Fibroblast of pulmonary artery (primary cell): ENCODE measurements at regions not wholly inside any gene's neighbourhood (a gene's known extent, or its start where the extent isn't known, plus 50 kb on each side); places are given as distances from the start of the nearest gene placed in this dataset.
A peak's percentile ranks its signal among the peaks of the same experiment; 100 is the strongest.

Experiments used
- DNase-seq: peaks from one replicate; pipeline ENCODE4 v3.0.0-alpha.2; 2010; ENCODE audit warnings: low read depth
- H3K4me3 ChIP-seq: replicated peaks from 2 replicates; pipeline ENCODE4 v1.5.1; 2011; ENCODE audit warnings: low read depth, mild to moderate bottlenecking, control low read depth, low read length, moderate library complexity
- TF ChIP-seq, protein P1 (sequence below): IDR thresholded peaks from 2 replicates; pipeline ENCODE4 v1.5.1; 2011; ENCODE audit warnings: mild to moderate bottlenecking, control low read depth, low read length, inconsistent platforms; ENCODE audit errors: missing control alignments

DNA sequence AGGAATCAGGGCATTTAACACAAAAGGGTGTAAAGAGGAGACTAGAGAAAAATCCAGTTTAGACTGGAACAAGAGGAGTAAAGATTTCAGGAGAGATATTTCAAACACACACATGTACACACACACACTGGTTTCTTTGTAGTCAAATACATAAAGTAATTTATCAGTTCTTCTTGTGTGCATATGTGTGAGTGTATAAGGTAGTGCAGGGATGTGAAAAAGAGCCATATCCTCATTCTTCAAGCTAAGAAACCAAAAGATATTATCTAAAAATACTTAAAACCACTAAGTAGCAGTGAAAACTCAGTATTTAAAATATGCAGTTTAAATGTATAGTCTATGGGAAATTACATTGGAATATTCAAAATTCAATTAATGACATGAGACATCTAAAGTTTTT is 52.5 kb upstream of the CARD18 start:
- TF ChIP-seq, protein P1, sequence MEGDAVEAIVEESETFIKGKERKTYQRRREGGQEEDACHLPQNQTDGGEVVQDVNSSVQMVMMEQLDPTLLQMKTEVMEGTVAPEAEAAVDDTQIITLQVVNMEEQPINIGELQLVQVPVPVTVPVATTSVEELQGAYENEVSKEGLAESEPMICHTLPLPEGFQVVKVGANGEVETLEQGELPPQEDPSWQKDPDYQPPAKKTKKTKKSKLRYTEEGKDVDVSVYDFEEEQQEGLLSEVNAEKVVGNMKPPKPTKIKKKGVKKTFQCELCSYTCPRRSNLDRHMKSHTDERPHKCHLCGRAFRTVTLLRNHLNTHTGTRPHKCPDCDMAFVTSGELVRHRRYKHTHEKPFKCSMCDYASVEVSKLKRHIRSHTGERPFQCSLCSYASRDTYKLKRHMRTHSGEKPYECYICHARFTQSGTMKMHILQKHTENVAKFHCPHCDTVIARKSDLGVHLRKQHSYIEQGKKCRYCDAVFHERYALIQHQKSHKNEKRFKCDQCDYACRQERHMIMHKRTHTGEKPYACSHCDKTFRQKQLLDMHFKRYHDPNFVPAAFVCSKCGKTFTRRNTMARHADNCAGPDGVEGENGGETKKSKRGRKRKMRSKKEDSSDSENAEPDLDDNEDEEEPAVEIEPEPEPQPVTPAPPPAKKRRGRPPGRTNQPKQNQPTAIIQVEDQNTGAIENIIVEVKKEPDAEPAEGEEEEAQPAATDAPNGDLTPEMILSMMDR: no peak
- no peak overlapping the region for H3K4me3 ChIP-seq
- no peak for DNase-seq

DNA sequence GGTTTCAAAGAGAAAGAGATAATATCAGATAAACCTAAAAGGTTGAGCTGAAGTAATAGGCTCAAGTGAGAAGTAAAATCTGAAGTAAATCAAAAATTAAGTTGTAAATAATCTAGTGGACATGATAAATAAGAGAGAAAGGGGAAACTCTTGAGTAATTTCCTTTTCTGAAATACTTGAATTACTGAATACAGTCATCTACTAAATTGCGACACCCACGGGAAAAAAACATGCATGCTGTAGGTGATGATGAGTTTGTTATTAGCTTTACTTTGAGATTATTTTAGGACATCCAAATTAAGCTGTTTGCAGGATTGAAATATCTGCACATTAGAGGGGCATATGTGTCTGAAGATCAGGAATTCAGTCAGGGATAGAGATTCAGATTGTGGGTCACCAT is 50.0 kb upstream of the CARD18 start:
- peak; percentile 64 for DNase-seq
- H3K4me3 ChIP-seq: no peak overlapping the region

More for the DNA sequence above, 50.0 kb upstream of the CARD18 start:
- TF ChIP-seq, protein P1: no peak
